GM12864 (cell line): ENCODE measurements at regions not wholly inside any gene's neighbourhood (a gene's known extent, or its start where the extent isn't known, plus 50 kb on each side); places are given as distances from the start of the nearest gene placed in this dataset.

Experiments used
- DNase-seq: peaks from one replicate; pipeline ENCODE4 v3.0.0-alpha.2; 2011; ENCODE audit warnings: low read depth
- H3K4me3 ChIP-seq: 2 replicates; pipeline ENCODE4 v1.5.1; 2011; ENCODE audit warnings: mild to moderate bottlenecking, low read depth, low read length, control low read depth
- TF ChIP-seq, protein P1 (sequence below): IDR thresholded peaks from 2 replicates; pipeline ENCODE4 v1.5.1; 2011; ENCODE audit warnings: low read depth, mild to moderate bottlenecking, moderate library complexity, low read length, control low read depth, inconsistent platforms; ENCODE audit errors: missing control alignments

GRCh38 chr5:125056671-125057485, 310.4 kb upstream of the ZNF608 start:
- no peak for DNase-seq
- no peak overlapping the region for H3K4me3 ChIP-seq
- TF ChIP-seq, protein P1, sequence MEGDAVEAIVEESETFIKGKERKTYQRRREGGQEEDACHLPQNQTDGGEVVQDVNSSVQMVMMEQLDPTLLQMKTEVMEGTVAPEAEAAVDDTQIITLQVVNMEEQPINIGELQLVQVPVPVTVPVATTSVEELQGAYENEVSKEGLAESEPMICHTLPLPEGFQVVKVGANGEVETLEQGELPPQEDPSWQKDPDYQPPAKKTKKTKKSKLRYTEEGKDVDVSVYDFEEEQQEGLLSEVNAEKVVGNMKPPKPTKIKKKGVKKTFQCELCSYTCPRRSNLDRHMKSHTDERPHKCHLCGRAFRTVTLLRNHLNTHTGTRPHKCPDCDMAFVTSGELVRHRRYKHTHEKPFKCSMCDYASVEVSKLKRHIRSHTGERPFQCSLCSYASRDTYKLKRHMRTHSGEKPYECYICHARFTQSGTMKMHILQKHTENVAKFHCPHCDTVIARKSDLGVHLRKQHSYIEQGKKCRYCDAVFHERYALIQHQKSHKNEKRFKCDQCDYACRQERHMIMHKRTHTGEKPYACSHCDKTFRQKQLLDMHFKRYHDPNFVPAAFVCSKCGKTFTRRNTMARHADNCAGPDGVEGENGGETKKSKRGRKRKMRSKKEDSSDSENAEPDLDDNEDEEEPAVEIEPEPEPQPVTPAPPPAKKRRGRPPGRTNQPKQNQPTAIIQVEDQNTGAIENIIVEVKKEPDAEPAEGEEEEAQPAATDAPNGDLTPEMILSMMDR: no peak

DNA sequence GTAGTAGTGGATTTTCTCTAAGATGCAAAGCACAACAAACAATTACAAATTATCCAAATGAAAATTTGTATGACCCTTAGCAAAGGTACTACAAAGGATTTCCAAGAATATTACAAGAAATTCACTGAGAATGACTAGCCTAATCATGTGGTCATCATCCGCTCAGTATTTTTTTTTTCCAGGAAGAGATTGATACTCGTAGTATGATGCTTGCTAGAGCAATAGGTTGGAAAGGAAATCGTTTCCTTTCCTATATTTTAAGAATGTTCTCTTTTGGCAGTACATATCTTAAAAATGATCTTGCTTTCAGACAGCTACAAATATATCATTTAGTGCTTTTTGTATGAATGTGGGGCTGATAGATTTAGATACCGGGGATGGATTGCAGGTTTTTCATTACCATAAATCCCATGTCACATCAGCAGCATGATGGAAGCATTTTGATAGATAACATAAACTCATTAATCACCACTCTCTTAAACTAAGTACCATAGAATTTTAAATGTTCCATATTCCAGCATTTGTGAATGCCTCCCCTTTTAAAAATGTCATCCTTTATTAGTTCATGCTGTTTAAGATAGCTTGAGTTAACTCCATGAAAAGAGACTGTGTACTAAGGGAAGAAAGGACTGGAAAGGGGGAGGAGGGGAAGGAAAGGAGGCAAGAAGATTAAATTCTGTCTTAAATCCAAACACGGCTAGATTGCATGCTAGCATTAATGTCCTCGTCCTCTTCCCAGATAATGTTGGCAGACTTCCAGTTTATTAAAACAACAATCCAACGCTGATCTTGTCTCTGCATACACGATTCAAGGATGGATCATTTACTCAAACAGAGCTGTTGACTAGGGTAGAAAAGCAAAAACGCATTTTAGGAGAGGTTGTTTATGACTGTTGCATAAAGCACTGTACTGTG, 311.7 kb upstream of the ZNF608 start:
- no peak overlapping the region for H3K4me3 ChIP-seq
- no peak for DNase-seq
- TF ChIP-seq, protein P1: no peak

DNA sequence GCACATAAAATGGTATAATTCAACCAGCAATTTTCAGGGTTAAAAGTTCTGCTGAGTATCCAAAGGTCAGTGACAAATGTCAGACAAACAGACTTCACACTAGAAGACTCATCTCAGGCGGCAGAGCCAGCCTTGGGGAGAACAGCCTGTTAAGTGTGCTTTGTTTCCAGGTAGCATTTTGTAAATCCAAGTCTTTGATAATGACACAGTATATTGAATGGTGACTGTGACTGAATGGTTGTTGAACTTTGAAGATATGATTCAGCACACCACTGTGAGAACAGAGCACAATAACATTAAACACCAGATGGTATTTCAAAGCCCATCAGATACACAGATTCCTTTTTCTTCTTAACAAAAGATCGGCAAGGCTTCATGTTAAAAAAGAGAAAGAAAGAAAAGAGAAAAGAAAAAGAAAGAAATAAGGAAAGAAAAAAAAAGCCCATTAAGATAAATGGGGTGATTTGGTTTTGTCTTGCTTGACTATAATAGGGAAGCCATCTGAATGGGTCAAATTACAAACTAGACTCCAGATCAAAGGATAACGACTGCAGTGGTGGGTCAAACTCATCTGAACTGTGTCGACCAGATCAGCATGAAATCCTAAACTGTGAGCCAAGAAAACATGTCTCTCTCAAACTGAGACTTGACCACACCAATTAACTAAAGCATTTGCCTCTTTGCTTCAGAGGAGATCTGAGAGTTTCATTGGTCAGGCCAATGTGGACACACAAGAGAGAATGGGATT, 313.0 kb upstream of the ZNF608 start:
- H3K4me3 ChIP-seq: no peak overlapping the region
- DNase-seq: no peak
- TF ChIP-seq, protein P1: no peak

- TF ChIP-seq, protein P1: no peak
Measured at GRCh38 chr5:125061726-125062125, 315.3 kb upstream of the ZNF608 start.

GRCh38 chr5:125064621-125065438, 318.4 kb upstream of the ZNF608 start:
- DNase-seq: no peak
- no peak overlapping the region for H3K4me3 ChIP-seq

More at GRCh38 chr5:125061726-125062125, 315.3 kb upstream of the ZNF608 start:
- no peak for DNase-seq
- no peak overlapping the region for H3K4me3 ChIP-seq

More at GRCh38 chr5:125064621-125065438, 318.4 kb upstream of the ZNF608 start:
- TF ChIP-seq, protein P1: no peak
